ENCODE measurements at regions not wholly inside any gene's neighbourhood (a gene's known extent, or its start where the extent isn't known, plus 50 kb on each side); places are given as distances from the start of the nearest gene placed in this dataset.

- no peak overlapping the region for H3K4me3 ChIP-seq (ENCODE audit: low read length)
- no peaks in the 10 kb centered on the region for H3K4me1 ChIP-seq (ENCODE audit: low read length)
- H3K27me3 ChIP-seq (ENCODE audit: low read depth, low read length), result no peaks in the 10 kb centered on the region
- H4K20me1 ChIP-seq (ENCODE audit: insufficient read depth, low read length), result no peaks in the 10 kb centered on the region
- no peak overlapping the region for H3K9ac ChIP-seq (ENCODE audit: low read length)
- TF ChIP-seq EZH2phosphoT487 (IDR thresholded peaks at IDR 0.05; ENCODE audit: low read depth), result no peak
- TF ChIP-seq, protein P1, sequence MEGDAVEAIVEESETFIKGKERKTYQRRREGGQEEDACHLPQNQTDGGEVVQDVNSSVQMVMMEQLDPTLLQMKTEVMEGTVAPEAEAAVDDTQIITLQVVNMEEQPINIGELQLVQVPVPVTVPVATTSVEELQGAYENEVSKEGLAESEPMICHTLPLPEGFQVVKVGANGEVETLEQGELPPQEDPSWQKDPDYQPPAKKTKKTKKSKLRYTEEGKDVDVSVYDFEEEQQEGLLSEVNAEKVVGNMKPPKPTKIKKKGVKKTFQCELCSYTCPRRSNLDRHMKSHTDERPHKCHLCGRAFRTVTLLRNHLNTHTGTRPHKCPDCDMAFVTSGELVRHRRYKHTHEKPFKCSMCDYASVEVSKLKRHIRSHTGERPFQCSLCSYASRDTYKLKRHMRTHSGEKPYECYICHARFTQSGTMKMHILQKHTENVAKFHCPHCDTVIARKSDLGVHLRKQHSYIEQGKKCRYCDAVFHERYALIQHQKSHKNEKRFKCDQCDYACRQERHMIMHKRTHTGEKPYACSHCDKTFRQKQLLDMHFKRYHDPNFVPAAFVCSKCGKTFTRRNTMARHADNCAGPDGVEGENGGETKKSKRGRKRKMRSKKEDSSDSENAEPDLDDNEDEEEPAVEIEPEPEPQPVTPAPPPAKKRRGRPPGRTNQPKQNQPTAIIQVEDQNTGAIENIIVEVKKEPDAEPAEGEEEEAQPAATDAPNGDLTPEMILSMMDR (IDR thresholded peaks at IDR 0.05; ENCODE audit: low read depth, low read length), result no peak
- H3K4me2 ChIP-seq (ENCODE audit: low read length), result no peak overlapping the region
- no peaks in the 10 kb centered on the region for H3K36me3 ChIP-seq (replicated peaks; ENCODE audit: low read depth, low read length)
- no peaks in the 10 kb centered on the region for H3K9me3 ChIP-seq (ENCODE audit: insufficient read depth, low read length)
- H3K79me2 ChIP-seq (ENCODE audit: low read length), result no peaks in the 10 kb centered on the region
- H3K27ac ChIP-seq (ENCODE audit: low read length), result no peak overlapping the region
- no peak overlapping the region for H2AFZ ChIP-seq (ENCODE audit: low read depth, low read length)
Observed at GRCh38 chr2:186959486-186959885, 110.5 kb upstream of the ZSWIM2 start.

GRCh38 chr2:186950694-186951093 lies 101.7 kb upstream of the ZSWIM2 start:
- H3K4me3 ChIP-seq (ENCODE audit: low read length), result no peak overlapping the region
- TF ChIP-seq, protein P1 (IDR thresholded peaks at IDR 0.05; ENCODE audit: low read depth, low read length), result no peak
- TF ChIP-seq EZH2phosphoT487 (IDR thresholded peaks at IDR 0.05; ENCODE audit: low read depth), result no peak
- no peak overlapping the region for H3K27ac ChIP-seq (ENCODE audit: low read length)
- H3K36me3 ChIP-seq (replicated peaks; ENCODE audit: low read depth, low read length), result no peaks in the 10 kb centered on the region
- H3K4me2 ChIP-seq (ENCODE audit: low read length), result no peak overlapping the region
- no peaks in the 10 kb centered on the region for H3K4me1 ChIP-seq (ENCODE audit: low read length)
- H2AFZ ChIP-seq (ENCODE audit: low read depth, low read length), result no peak overlapping the region
- H3K9ac ChIP-seq (ENCODE audit: low read length), result no peak overlapping the region
- H4K20me1 ChIP-seq (ENCODE audit: insufficient read depth, low read length), result no peaks in the 10 kb centered on the region
- no peaks in the 10 kb centered on the region for H3K27me3 ChIP-seq (ENCODE audit: low read depth, low read length)
- no peaks in the 10 kb centered on the region for H3K9me3 ChIP-seq (ENCODE audit: insufficient read depth, low read length)
- H3K79me2 ChIP-seq (ENCODE audit: low read length), result no peaks in the 10 kb centered on the region

- no peaks in the 10 kb centered on the region for H3K36me3 ChIP-seq (replicated peaks; ENCODE audit: low read depth, low read length)
- no peaks in the 10 kb centered on the region for H3K4me1 ChIP-seq (ENCODE audit: low read length)
- TF ChIP-seq, protein P1 (IDR thresholded peaks at IDR 0.05; ENCODE audit: low read depth, low read length), result no peak
- TF ChIP-seq EZH2phosphoT487 (IDR thresholded peaks at IDR 0.05; ENCODE audit: low read depth), result no peak
- no peaks in the 10 kb centered on the region for H3K79me2 ChIP-seq (ENCODE audit: low read length)
- H3K27me3 ChIP-seq (ENCODE audit: low read depth, low read length), result no peaks in the 10 kb centered on the region
- H4K20me1 ChIP-seq (ENCODE audit: insufficient read depth, low read length), result no peaks in the 10 kb centered on the region
- no peak overlapping the region for H3K9ac ChIP-seq (ENCODE audit: low read length)
- no peak overlapping the region for H3K4me3 ChIP-seq (ENCODE audit: low read length)
- no peak overlapping the region for H3K4me2 ChIP-seq (ENCODE audit: low read length)
- no peaks in the 10 kb centered on the region for H3K9me3 ChIP-seq (ENCODE audit: insufficient read depth, low read length)
- H3K27ac ChIP-seq (ENCODE audit: low read length), result no peak overlapping the region
- no peak overlapping the region for H2AFZ ChIP-seq (ENCODE audit: low read depth, low read length)
Observed at GRCh38 chr2:186949726-186950256, 100.8 kb upstream of the ZSWIM2 start.

- H3K27ac ChIP-seq (ENCODE audit: low read length), result no peak overlapping the region
- no peaks in the 10 kb centered on the region for H3K9me3 ChIP-seq (ENCODE audit: insufficient read depth, low read length)
- H3K4me3 ChIP-seq (ENCODE audit: low read length), result no peak overlapping the region
- H3K9ac ChIP-seq (ENCODE audit: low read length), result no peak overlapping the region
- TF ChIP-seq, protein P1 (IDR thresholded peaks at IDR 0.05; ENCODE audit: low read depth, low read length), result no peak
- TF ChIP-seq EZH2phosphoT487 (IDR thresholded peaks at IDR 0.05; ENCODE audit: low read depth), result no peak
- no peak overlapping the region for H3K4me2 ChIP-seq (ENCODE audit: low read length)
- H3K36me3 ChIP-seq (replicated peaks; ENCODE audit: low read depth, low read length), result no peaks in the 10 kb centered on the region
- no peaks in the 10 kb centered on the region for H3K27me3 ChIP-seq (ENCODE audit: low read depth, low read length)
- H2AFZ ChIP-seq (ENCODE audit: low read depth, low read length), result no peak overlapping the region
- H4K20me1 ChIP-seq (ENCODE audit: insufficient read depth, low read length), result no peaks in the 10 kb centered on the region
- no peaks in the 10 kb centered on the region for H3K79me2 ChIP-seq (ENCODE audit: low read length)
- no peaks in the 10 kb centered on the region for H3K4me1 ChIP-seq (ENCODE audit: low read length)
Observed at GRCh38 chr2:186947516-186947915, 98.5 kb upstream of the ZSWIM2 start.

All from OCI-LY3 (cell line).